AG10803 (cell line): ENCODE measurements at regions not wholly inside any gene's neighbourhood (a gene's known extent, or its start where the extent isn't known, plus 50 kb on each side); places are given as distances from the start of the nearest gene placed in this dataset.

Experiments
- DNase-seq: peaks from one replicate; pipeline ENCODE4 v3.0.0; 2010; ENCODE audit warnings: low read depth
- H3K4me3 ChIP-seq: 2 replicates; pipeline ENCODE4 v1.5.1; 2011; ENCODE audit warnings: mild to moderate bottlenecking, low read length, control low read depth
- TF ChIP-seq, protein P1 (sequence below): conservative IDR thresholded peaks from 2 replicates; pipeline ENCODE4 v1.5.1; 2011; ENCODE audit warnings: mild to moderate bottlenecking, low read length, control low read depth, inconsistent platforms

- TF ChIP-seq, protein P1, sequence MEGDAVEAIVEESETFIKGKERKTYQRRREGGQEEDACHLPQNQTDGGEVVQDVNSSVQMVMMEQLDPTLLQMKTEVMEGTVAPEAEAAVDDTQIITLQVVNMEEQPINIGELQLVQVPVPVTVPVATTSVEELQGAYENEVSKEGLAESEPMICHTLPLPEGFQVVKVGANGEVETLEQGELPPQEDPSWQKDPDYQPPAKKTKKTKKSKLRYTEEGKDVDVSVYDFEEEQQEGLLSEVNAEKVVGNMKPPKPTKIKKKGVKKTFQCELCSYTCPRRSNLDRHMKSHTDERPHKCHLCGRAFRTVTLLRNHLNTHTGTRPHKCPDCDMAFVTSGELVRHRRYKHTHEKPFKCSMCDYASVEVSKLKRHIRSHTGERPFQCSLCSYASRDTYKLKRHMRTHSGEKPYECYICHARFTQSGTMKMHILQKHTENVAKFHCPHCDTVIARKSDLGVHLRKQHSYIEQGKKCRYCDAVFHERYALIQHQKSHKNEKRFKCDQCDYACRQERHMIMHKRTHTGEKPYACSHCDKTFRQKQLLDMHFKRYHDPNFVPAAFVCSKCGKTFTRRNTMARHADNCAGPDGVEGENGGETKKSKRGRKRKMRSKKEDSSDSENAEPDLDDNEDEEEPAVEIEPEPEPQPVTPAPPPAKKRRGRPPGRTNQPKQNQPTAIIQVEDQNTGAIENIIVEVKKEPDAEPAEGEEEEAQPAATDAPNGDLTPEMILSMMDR: no peak
- DNase-seq: no peak
- no peak overlapping the region for H3K4me3 ChIP-seq
Measured at GRCh38 chr11:29268733-29269132, 748.1 kb downstream of the KCNA4 start.

- TF ChIP-seq, protein P1: no peak
- DNase-seq: no peak
- H3K4me3 ChIP-seq: no peak overlapping the region
Measured at GRCh38 chr11:29265792-29266191, 751.0 kb downstream of the KCNA4 start.

GRCh38 chr11:29265381-29265780 is 751.4 kb downstream of the KCNA4 start:
- TF ChIP-seq, protein P1: no peak

GRCh38 chr11:29263971-29264682 is 752.7 kb downstream of the KCNA4 start:
- no peak overlapping the region for H3K4me3 ChIP-seq
- DNase-seq: peak; percentile 78
- TF ChIP-seq, protein P1: no peak

More at GRCh38 chr11:29265381-29265780, 751.4 kb downstream of the KCNA4 start:
- no peak for DNase-seq
- H3K4me3 ChIP-seq: no peak overlapping the region

GRCh38 chr11:29261831-29262230 is 755.0 kb downstream of the KCNA4 start:
- TF ChIP-seq, protein P1: no peak
- no peak overlapping the region for H3K4me3 ChIP-seq
- no peak for DNase-seq

GRCh38 chr11:29260939-29261705 is 755.7 kb downstream of the KCNA4 start:
- TF ChIP-seq, protein P1: no peak
- no peak overlapping the region for H3K4me3 ChIP-seq
- DNase-seq: peak; percentile 25

DNA sequence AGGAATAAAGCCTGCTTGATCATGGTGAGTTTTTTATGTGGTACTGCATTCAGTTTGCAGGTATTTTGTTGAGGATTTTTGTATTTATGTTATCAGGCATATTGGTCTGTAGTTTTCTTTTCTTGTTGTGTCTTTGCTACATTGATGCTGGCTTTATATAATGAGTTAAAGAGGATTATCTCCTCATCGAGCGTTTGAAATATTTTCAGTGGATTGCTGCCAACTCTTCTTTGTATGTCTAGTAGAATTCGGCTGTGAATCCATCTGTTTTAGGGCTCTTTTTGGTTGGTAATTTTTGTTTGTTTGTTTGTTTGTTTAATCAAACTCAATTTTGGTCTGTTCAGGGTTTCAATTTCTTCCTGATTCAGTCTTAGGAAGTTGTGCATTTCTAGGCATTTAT is 758.4 kb downstream of the KCNA4 start:
- TF ChIP-seq, protein P1: no peak
- H3K4me3 ChIP-seq: no peak overlapping the region
- DNase-seq: no peak
